ENCODE measurements at regions not wholly inside any gene's neighbourhood (a gene's known extent, or its start where the extent isn't known, plus 50 kb on each side); places are given as distances from the start of the nearest gene placed in this dataset.

DNA sequence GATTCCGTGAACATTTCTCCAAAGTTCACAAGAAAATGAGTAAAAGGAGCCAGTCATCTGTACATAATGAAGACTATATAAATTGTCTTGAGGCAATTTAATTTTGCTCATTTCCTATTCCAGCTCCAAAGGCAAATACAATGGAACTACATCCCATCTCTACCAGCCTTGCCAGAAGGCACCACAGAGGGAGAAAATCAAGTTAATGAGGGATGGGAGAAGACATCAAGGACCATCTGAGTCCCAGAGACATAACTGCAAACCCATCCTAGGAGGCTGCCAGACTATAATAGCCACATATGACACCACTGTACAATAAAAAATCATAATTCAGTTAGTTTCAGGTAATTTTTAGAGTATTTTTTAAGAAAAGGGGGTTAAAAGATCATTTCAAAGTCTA lies 136.3 kb upstream of the RGMB start:
- no peak overlapping the region for H3K27ac Mint-ChIP-seq (ENCODE audit: unreplicated experiment)
- no peak for DNase-seq
- TF ChIP-seq CTCF (IDR thresholded peaks at IDR 0.05; ENCODE audit: unreplicated experiment), result no peak
- H3K9me3 Mint-ChIP-seq (ENCODE audit: low read depth, unreplicated experiment), result no peaks in the 10 kb centered on the region
- no peak overlapping the region for H3K4me3 Mint-ChIP-seq (ENCODE audit: low read depth, unreplicated experiment)
- no peaks in the 10 kb centered on the region for H3K4me1 Mint-ChIP-seq (ENCODE audit: low read depth, unreplicated experiment)
- intact Hi-C loops (cut with micrococcal nuclease; ENCODE audit: unreplicated experiment), result no loop called here
- H3K36me3 Mint-ChIP-seq (ENCODE audit: insufficient read depth, unreplicated experiment), result no peaks in the 10 kb centered on the region
- no TSS peak for BruUV-seq (replicated peaks)
- CTCF ChIA-PET, result no interaction called here
- no peaks in the 10 kb centered on the region for H3K27me3 Mint-ChIP-seq (ENCODE audit: unreplicated experiment)

- TF ChIP-seq CTCF (IDR thresholded peaks at IDR 0.05; ENCODE audit: unreplicated experiment), result no peak
- DNase-seq, result no peak
- no peaks in the 10 kb centered on the region for H3K4me1 Mint-ChIP-seq (ENCODE audit: low read depth, unreplicated experiment)
- H3K9me3 Mint-ChIP-seq (ENCODE audit: low read depth, unreplicated experiment), result no peaks in the 10 kb centered on the region
- H3K4me3 Mint-ChIP-seq (ENCODE audit: low read depth, unreplicated experiment), result no peak overlapping the region
- intact Hi-C loops (cut with micrococcal nuclease; ENCODE audit: unreplicated experiment), result no loop called here
- BruUV-seq (replicated peaks), result no TSS peak
- no peak overlapping the region for H3K27ac Mint-ChIP-seq (ENCODE audit: unreplicated experiment)
- no peaks in the 10 kb centered on the region for H3K27me3 Mint-ChIP-seq (ENCODE audit: unreplicated experiment)
- CTCF ChIA-PET, result no interaction called here
- no peaks in the 10 kb centered on the region for H3K36me3 Mint-ChIP-seq (ENCODE audit: insufficient read depth, unreplicated experiment)
Observed at GRCh38 chr5:98637557-98637956, 135.9 kb upstream of the RGMB start.

- Mint-ChIP-seq H3K27ac (ENCODE audit: unreplicated experiment) (no peak overlapping the region), H3K27me3 (ENCODE audit: unreplicated experiment) (no peaks in the 10 kb centered on the region), H3K36me3 (ENCODE audit: insufficient read depth, unreplicated experiment) (no peaks in the 10 kb centered on the region), H3K9me3 (ENCODE audit: low read depth, unreplicated experiment) (no peaks in the 10 kb centered on the region), H3K4me3 (ENCODE audit: low read depth, unreplicated experiment) (no peak overlapping the region), H3K4me1 (ENCODE audit: low read depth, unreplicated experiment) (no peaks in the 10 kb centered on the region)
- CTCF ChIA-PET, result interaction anchor here (1.3 to 1.6 kb wide), 2 partner anchors 17 to 158 kb away, joined by 3 read pairs; no protein-coding TSS in a partner anchor
- intact Hi-C loops (cut with micrococcal nuclease; ENCODE audit: unreplicated experiment), result no loop called here
- no TSS peak for BruUV-seq (replicated peaks)
- no peak for TF ChIP-seq CTCF (IDR thresholded peaks at IDR 0.05; ENCODE audit: unreplicated experiment)
- DNase-seq, result no peak
Observed at GRCh38 chr5:98638111-98638510, 135.4 kb upstream of the RGMB start.

DNA sequence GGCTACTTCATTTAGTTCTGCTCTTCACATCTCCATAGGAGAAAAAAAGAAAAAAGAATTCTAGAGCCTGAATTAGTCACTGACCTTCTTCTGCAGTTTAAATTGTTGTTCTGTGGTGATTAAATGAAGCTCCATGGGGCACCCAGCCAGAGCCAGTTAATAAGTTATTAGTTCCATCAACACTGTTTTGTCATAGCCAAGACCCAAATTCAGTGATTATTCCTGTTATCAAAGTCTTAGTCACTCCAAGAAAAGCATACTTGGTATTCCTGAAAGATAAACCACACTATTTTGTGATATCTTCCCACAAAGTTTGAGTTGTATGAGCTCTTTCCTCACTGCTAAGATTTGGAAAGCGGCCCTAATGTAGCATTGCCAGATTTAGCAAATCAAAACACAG lies 134.8 kb upstream of the RGMB start:
- Mint-ChIP-seq H3K27me3 (ENCODE audit: unreplicated experiment) (no peaks in the 10 kb centered on the region), H3K4me1 (ENCODE audit: low read depth, unreplicated experiment) (no peaks in the 10 kb centered on the region), H3K4me3 (ENCODE audit: low read depth, unreplicated experiment) (no peak overlapping the region), H3K9me3 (ENCODE audit: low read depth, unreplicated experiment) (no peaks in the 10 kb centered on the region), H3K27ac (ENCODE audit: unreplicated experiment) (no peak overlapping the region), H3K36me3 (ENCODE audit: insufficient read depth, unreplicated experiment) (no peaks in the 10 kb centered on the region)
- BruUV-seq (replicated peaks), result no TSS peak
- DNase-seq, result no peak
- TF ChIP-seq CTCF (IDR thresholded peaks at IDR 0.05; ENCODE audit: unreplicated experiment), result no peak
- intact Hi-C loops (cut with micrococcal nuclease; ENCODE audit: unreplicated experiment), result no loop called here
- CTCF ChIA-PET, result interaction anchor here (1.3 to 1.6 kb wide), 2 partner anchors 17 to 158 kb away, joined by 3 read pairs; no protein-coding TSS in a partner anchor
